ENCODE measurements at regions not wholly inside any gene's neighbourhood (a gene's known extent, or its start where the extent isn't known, plus 50 kb on each side); places are given as distances from the start of the nearest gene placed in this dataset.

DNA sequence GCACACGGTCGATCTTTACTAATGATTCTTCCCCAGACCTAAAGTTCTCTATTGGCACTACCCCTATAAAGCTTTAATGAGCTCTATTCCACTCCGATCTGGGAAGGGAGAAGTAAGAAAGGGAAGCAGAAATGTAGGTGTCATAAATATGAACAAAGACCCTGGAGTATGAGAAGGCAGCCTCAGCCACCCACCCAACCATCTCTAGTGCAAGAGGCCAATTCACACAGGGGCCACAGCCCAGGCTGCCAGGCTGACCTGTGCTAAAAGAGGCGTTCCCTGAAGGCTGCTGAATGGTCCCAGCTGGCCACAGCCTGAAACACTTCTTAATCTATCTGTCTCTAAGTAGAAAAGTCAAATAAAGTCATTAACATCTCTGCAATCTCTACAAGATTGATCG lies 60.1 kb upstream of the ACTR3 start:
- Histone ChIP-seq H3K27ac (replicated peaks in 1 of 4) (no peak overlapping the region), H3K4me1 (no peaks in the 10 kb centered on the region), H3K4me3 (no peak overlapping the region), H3K27me3 (no peaks in the 10 kb centered on the region), H3K36me3 (no peaks in the 10 kb centered on the region), H3K9me3 (no peaks in the 10 kb centered on the region)
- TF ChIP-seq, protein P1, sequence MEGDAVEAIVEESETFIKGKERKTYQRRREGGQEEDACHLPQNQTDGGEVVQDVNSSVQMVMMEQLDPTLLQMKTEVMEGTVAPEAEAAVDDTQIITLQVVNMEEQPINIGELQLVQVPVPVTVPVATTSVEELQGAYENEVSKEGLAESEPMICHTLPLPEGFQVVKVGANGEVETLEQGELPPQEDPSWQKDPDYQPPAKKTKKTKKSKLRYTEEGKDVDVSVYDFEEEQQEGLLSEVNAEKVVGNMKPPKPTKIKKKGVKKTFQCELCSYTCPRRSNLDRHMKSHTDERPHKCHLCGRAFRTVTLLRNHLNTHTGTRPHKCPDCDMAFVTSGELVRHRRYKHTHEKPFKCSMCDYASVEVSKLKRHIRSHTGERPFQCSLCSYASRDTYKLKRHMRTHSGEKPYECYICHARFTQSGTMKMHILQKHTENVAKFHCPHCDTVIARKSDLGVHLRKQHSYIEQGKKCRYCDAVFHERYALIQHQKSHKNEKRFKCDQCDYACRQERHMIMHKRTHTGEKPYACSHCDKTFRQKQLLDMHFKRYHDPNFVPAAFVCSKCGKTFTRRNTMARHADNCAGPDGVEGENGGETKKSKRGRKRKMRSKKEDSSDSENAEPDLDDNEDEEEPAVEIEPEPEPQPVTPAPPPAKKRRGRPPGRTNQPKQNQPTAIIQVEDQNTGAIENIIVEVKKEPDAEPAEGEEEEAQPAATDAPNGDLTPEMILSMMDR (IDR thresholded peaks at IDR 0.05): no peak
- TF ChIP-seq POLR2A (IDR thresholded peaks at IDR 0.05; ENCODE audit: low read depth): no peak
- DNase-seq (ENCODE audit: extremely low spot score): no peak
- intact Hi-C loops (cut with DNase I): no loop called here
- 80% methylated on average over 5 of the region's 5 CpGs for WGBS

DNA sequence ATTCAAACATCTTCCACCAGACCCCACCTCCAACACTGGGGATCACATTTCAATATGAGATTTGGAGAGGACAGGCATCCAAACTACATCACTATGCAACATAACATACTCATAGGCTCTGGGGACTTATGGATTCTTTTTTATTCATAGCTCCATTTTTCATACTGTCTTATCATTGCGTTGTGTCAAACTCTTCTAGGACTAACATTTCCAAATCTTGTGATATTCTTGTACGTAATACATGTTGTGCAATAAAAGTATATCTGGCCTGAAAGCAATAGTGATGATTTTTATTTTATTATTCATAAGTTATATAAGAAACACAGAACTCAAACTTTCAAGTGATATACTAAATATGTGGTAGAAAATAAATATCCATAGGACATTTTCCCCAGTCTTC lies 60.6 kb upstream of the ACTR3 start:
- Histone ChIP-seq H3K4me3 (no peak overlapping the region), H3K9me3 (no peaks in the 10 kb centered on the region), H3K36me3 (no peaks in the 10 kb centered on the region), H3K27ac (replicated peaks in 1 of 4) (no peak overlapping the region), H3K4me1 (no peaks in the 10 kb centered on the region), H3K27me3 (no peaks in the 10 kb centered on the region)
- intact Hi-C loops (cut with DNase I): no loop called here
- 87% methylated on average over 2 of the region's 2 CpGs for WGBS
- TF ChIP-seq EP300 (IDR thresholded peaks at IDR 0.05) (no peak), POLR2AphosphoS5 (IDR thresholded peaks at IDR 0.05) (no peak), POLR2A (IDR thresholded peaks at IDR 0.05; ENCODE audit: low read depth) (no peak)
- TF ChIP-seq, protein P1 (IDR thresholded peaks at IDR 0.05): no peak
- no peak for DNase-seq (ENCODE audit: extremely low spot score)

DNA sequence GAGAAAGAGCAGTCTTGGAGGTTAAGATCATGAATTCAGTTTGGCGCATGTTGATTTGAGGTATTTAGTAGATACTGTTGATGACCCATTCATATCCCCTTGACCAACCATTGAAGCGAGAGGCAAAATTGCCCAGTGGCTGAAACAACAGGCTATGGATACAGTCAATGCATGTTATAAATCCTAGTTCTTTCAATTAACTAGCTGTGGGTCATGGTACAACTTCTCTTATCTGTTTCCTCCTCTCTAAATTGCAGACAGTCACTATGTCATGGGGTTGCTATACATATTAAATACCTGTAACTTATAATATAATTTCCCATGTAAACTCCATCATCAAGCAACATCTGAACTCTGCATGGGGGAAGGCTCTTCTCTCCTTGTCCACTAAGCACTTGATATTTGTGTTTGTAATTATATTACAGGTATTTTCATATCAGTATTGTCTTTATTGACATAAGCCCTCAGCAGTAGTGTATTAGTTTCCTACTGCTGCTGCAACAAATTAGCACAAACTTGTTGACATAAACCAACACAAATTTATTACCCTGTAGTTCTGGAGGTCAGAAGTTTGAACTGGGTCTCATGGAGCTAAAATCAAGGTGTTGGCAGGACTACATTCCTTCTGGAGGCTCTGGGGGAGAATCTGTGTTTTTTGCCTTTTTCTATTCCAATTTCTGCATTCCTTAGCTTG lies 61.7 kb upstream of the ACTR3 start:
- Histone ChIP-seq H3K4me1 (no peaks in the 10 kb centered on the region), H3K36me3 (no peaks in the 10 kb centered on the region), H3K27me3 (no peaks in the 10 kb centered on the region), H3K9me3 (no peaks in the 10 kb centered on the region), H3K4me3 (no peak overlapping the region), H3K27ac (replicated peaks in 1 of 4) (no peak overlapping the region)
- WGBS: 94% methylated on average over 2 of the region's 2 CpGs
- no peak for DNase-seq (ENCODE audit: extremely low spot score)
- intact Hi-C loops (cut with DNase I): no loop called here
- TF ChIP-seq POLR2A (IDR thresholded peaks at IDR 0.05; ENCODE audit: low read depth): no peak
- TF ChIP-seq EP300 (IDR thresholded peaks at IDR 0.05): no peak
- TF ChIP-seq POLR2AphosphoS5 (IDR thresholded peaks at IDR 0.05): no peak
- TF ChIP-seq, protein P1 (IDR thresholded peaks at IDR 0.05): no peak

DNA sequence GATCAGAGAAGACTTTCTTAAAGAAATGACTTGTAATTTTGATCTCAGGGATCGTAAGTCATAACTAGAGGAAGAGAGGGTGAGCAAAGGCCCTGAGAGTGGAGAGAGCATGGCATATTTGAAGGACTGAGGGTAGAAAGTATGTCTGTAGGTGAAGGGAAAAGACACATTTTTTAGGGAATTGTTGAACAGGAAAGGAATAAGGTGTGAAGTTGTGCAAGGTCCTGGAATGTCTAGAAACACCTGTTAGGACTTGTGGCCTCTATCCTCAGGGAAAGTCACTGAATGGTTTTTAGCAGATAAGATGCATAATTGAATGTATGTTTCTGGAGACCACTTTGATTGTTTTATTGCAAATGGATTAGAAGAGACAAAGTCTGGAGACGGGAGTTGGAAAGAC lies 62.5 kb upstream of the ACTR3 start:
- Histone ChIP-seq H3K27me3 (no peaks in the 10 kb centered on the region), H3K36me3 (no peaks in the 10 kb centered on the region), H3K9me3 (no peaks in the 10 kb centered on the region), H3K4me3 (no peak overlapping the region), H3K27ac (replicated peaks in 1 of 4) (no peak overlapping the region), H3K4me1 (no peaks in the 10 kb centered on the region)
- TF ChIP-seq POLR2AphosphoS5 (IDR thresholded peaks at IDR 0.05): no peak
- no peak for TF ChIP-seq POLR2A (IDR thresholded peaks at IDR 0.05; ENCODE audit: low read depth)
- TF ChIP-seq EP300 (IDR thresholded peaks at IDR 0.05): no peak
- TF ChIP-seq, protein P1 (IDR thresholded peaks at IDR 0.05): no peak
- intact Hi-C loops (cut with DNase I): no loop called here
- WGBS: 92% methylated on average over 2 of the region's 2 CpGs
- no peak for DNase-seq (ENCODE audit: extremely low spot score)
